Activated T-cell treated with anti-CD3 and anti-CD28 coated beads, Interleukin-2, amount 50 U/mL, for 72 hours (primary cell): ENCODE measurements at regions not wholly inside any gene's neighbourhood (a gene's known extent, or its start where the extent isn't known, plus 50 kb on each side); places are given as distances from the start of the nearest gene placed in this dataset.

Experiments
- ATAC-seq, 2 donors: fragments of 150-1000 bp; cut with Tn5 transposase; replicated peaks in 1 of 2; 2 replicates each; pipeline ENCODE4 v1.10.0; 2021; ENCODE audit warnings: moderate library complexity in 2 of 2, mild to moderate bottlenecking in 1 of 2
- DNase-seq, 2 donors: peaks; one replicate each; pipeline ENCODE4 v3.0.0; 2021 to 2022; ENCODE audit warnings: mixed read lengths in 1 of 2
- H3K27ac Mint-ChIP-seq: one replicate; pipeline ENCODE4 v1.8.0; 2022; ENCODE audit warnings: mild to moderate bottlenecking, moderate library complexity, mixed read lengths
- H3K27me3 Mint-ChIP-seq: one replicate; pipeline ENCODE4 v1.8.0; 2022; ENCODE audit warnings: low read depth, mixed read lengths
- H3K36me3 Mint-ChIP-seq, 2 donors: one replicate each; pipeline ENCODE4 v1.8.0; 2022; ENCODE audit warnings: mixed read lengths in 2 of 2, mild to moderate bottlenecking in 1 of 2; ENCODE audit not compliant: insufficient read depth in 2 of 2
- H3K4me1 Mint-ChIP-seq: one replicate; pipeline ENCODE4 v1.8.0; 2022; ENCODE audit warnings: low read depth, mixed read lengths
- H3K4me3 Mint-ChIP-seq, 2 donors: one replicate each; pipeline ENCODE4 v1.8.0; 2022; ENCODE audit warnings: mild to moderate bottlenecking in 2 of 2, mixed read lengths in 2 of 2, moderate library complexity in 2 of 2
- H3K9me3 Mint-ChIP-seq, 2 donors: one replicate each; pipeline ENCODE4 v1.8.0; 2022; ENCODE audit warnings: mixed read lengths in 2 of 2

GRCh38 chr18:41737218-41737617 lies 217.8 kb upstream of the PIK3C3 start:
- DNase-seq (no peak), ATAC-seq (no peak)
- H3K4me1 Mint-ChIP-seq: no peaks in the 10 kb centered on the region
- no peak overlapping the region for H3K4me3 Mint-ChIP-seq
- H3K27me3 Mint-ChIP-seq: no peaks in the 10 kb centered on the region
- H3K36me3 Mint-ChIP-seq: no peaks in the 10 kb centered on the region
- peaks cover 0 to 2% of the 10 kb centered on the region in 2 donors for H3K9me3 Mint-ChIP-seq
- H3K27ac Mint-ChIP-seq: no peak overlapping the region

- Mint-ChIP-seq H3K36me3 (no peaks in the 10 kb centered on the region), H3K9me3 (peaks cover 0 to 2% of the 10 kb centered on the region in 2 donors), H3K27me3 (no peaks in the 10 kb centered on the region), H3K4me1 (no peaks in the 10 kb centered on the region), H3K27ac (no peak overlapping the region), H3K4me3 (no peak overlapping the region)
- no peak for ATAC-seq
- no peak for DNase-seq
Measured at GRCh38 chr18:41734917-41735316, 220.1 kb upstream of the PIK3C3 start.

- H3K4me3 Mint-ChIP-seq: no peak overlapping the region
- no peaks in the 10 kb centered on the region for H3K27me3 Mint-ChIP-seq
- ATAC-seq: no peak
- DNase-seq: no peak
- H3K27ac Mint-ChIP-seq: no peak overlapping the region
- peaks cover 0 to 2% of the 10 kb centered on the region in 2 donors for H3K9me3 Mint-ChIP-seq
- H3K4me1 Mint-ChIP-seq: no peaks in the 10 kb centered on the region
- H3K36me3 Mint-ChIP-seq: no peaks in the 10 kb centered on the region
Measured at GRCh38 chr18:41732356-41732755, 222.7 kb upstream of the PIK3C3 start.

- Mint-ChIP-seq H3K4me1 (no peaks in the 10 kb centered on the region), H3K36me3 (no peaks in the 10 kb centered on the region), H3K9me3 (peaks cover 0 to 2% of the 10 kb centered on the region in 2 donors), H3K27me3 (no peaks in the 10 kb centered on the region), H3K27ac (no peak overlapping the region), H3K4me3 (no peak overlapping the region)
- DNase-seq (no peak), ATAC-seq (no peak)
Measured at GRCh38 chr18:41731884-41732283, 223.2 kb upstream of the PIK3C3 start.

GRCh38 chr18:41724195-41724594 lies 230.8 kb upstream of the PIK3C3 start:
- no peaks in the 10 kb centered on the region for H3K27me3 Mint-ChIP-seq
- H3K36me3 Mint-ChIP-seq: no peaks in the 10 kb centered on the region
- H3K4me1 Mint-ChIP-seq: no peaks in the 10 kb centered on the region
- H3K4me3 Mint-ChIP-seq: no peak overlapping the region
- DNase-seq: no peak
- no peaks in the 10 kb centered on the region for H3K9me3 Mint-ChIP-seq
- ATAC-seq: no peak
- H3K27ac Mint-ChIP-seq: no peak overlapping the region

GRCh38 chr18:41721103-41721790 lies 233.8 kb upstream of the PIK3C3 start:
- DNase-seq: no peak
- no peaks in the 10 kb centered on the region for H3K27me3 Mint-ChIP-seq
- no peak overlapping the region for H3K27ac Mint-ChIP-seq
- H3K9me3 Mint-ChIP-seq: no peaks in the 10 kb centered on the region
- ATAC-seq: no peak
- H3K36me3 Mint-ChIP-seq: no peaks in the 10 kb centered on the region
- H3K4me1 Mint-ChIP-seq: no peaks in the 10 kb centered on the region
- H3K4me3 Mint-ChIP-seq: no peak overlapping the region

- no peaks in the 10 kb centered on the region for H3K4me1 Mint-ChIP-seq
- no peak overlapping the region for H3K4me3 Mint-ChIP-seq
- peaks cover 6% of the 10 kb centered on the region for H3K27me3 Mint-ChIP-seq
- H3K27ac Mint-ChIP-seq: no peak overlapping the region
- no peak for DNase-seq
- no peaks in the 10 kb centered on the region for H3K36me3 Mint-ChIP-seq
- no peak for ATAC-seq
- H3K9me3 Mint-ChIP-seq: peaks cover 5 to 6% of the 10 kb centered on the region in 2 donors
Measured at GRCh38 chr18:41720226-41720625, 234.8 kb upstream of the PIK3C3 start.

- ATAC-seq: no peak
- DNase-seq: no peak
- no peak overlapping the region for H3K27ac Mint-ChIP-seq
- peaks cover 6% of the 10 kb centered on the region for H3K27me3 Mint-ChIP-seq
- H3K36me3 Mint-ChIP-seq: no peaks in the 10 kb centered on the region
- H3K9me3 Mint-ChIP-seq: peaks cover 5 to 6% of the 10 kb centered on the region in 2 donors
- no peaks in the 10 kb centered on the region for H3K4me1 Mint-ChIP-seq
- H3K4me3 Mint-ChIP-seq: no peak overlapping the region
Measured at GRCh38 chr18:41719808-41720207, 235.2 kb upstream of the PIK3C3 start.

GRCh38 chr18:41714872-41715271 lies 240.2 kb upstream of the PIK3C3 start:
- no peak for ATAC-seq
- peaks cover 5 to 7% of the 10 kb centered on the region in 2 donors for H3K9me3 Mint-ChIP-seq
- no peak for DNase-seq
- H3K36me3 Mint-ChIP-seq: no peaks in the 10 kb centered on the region
- H3K27ac Mint-ChIP-seq: no peak overlapping the region
- H3K4me1 Mint-ChIP-seq: no peaks in the 10 kb centered on the region
- peaks cover 6% of the 10 kb centered on the region for H3K27me3 Mint-ChIP-seq
- no peak overlapping the region for H3K4me3 Mint-ChIP-seq

GRCh38 chr18:41713969-41714825 lies 240.8 kb upstream of the PIK3C3 start:
- ATAC-seq: no peak
- Mint-ChIP-seq H3K9me3 (peaks cover 5 to 7% of the 10 kb centered on the region in 2 donors), H3K27me3 (peaks cover 6% of the 10 kb centered on the region), H3K4me3 (no peak overlapping the region), H3K36me3 (no peaks in the 10 kb centered on the region), H3K27ac (no peak overlapping the region), H3K4me1 (no peaks in the 10 kb centered on the region)
- no peak for DNase-seq

- Mint-ChIP-seq H3K27ac (no peak overlapping the region), H3K4me3 (no peak overlapping the region), H3K36me3 (no peaks in the 10 kb centered on the region), H3K9me3 (peaks cover 3 to 4% of the 10 kb centered on the region in 2 donors), H3K27me3 (no peaks in the 10 kb centered on the region), H3K4me1 (no peaks in the 10 kb centered on the region)
- DNase-seq: no peak
- ATAC-seq: no peak
Measured at GRCh38 chr18:41706301-41706700, 248.7 kb upstream of the PIK3C3 start.

- no peak for ATAC-seq
- Mint-ChIP-seq H3K9me3 (peaks cover 3 to 5% of the 10 kb centered on the region in 2 donors), H3K4me3 (no peak overlapping the region), H3K4me1 (no peaks in the 10 kb centered on the region), H3K27me3 (no peaks in the 10 kb centered on the region), H3K27ac (no peak overlapping the region), H3K36me3 (no peaks in the 10 kb centered on the region)
- no peak for DNase-seq
Measured at GRCh38 chr18:41703744-41704530, 251.1 kb upstream of the PIK3C3 start.

- ATAC-seq (no peak), DNase-seq (no peak)
- no peak overlapping the region for H3K27ac Mint-ChIP-seq
- no peaks in the 10 kb centered on the region for H3K36me3 Mint-ChIP-seq
- peaks cover 4% of the 10 kb centered on the region for H3K4me1 Mint-ChIP-seq
- H3K9me3 Mint-ChIP-seq: peaks cover 3 to 7% of the 10 kb centered on the region in 2 donors
- H3K4me3 Mint-ChIP-seq: no peak overlapping the region
- no peaks in the 10 kb centered on the region for H3K27me3 Mint-ChIP-seq
Measured at GRCh38 chr18:41700416-41700815, 254.6 kb upstream of the PIK3C3 start.
